BLaER1 treated with 17β-estradiol and CSF1 and Interleukin-3, amounts not matched to agents 10 nM and 100 nM (cell line): ENCODE measurements at regions not wholly inside any gene's neighbourhood (a gene's known extent, or its start where the extent isn't known, plus 50 kb on each side); places are given as distances from the start of the nearest gene placed in this dataset.

Experiments
- H3K27ac ChIP-seq, 11 experiments: shearing (Covaris generic); formaldehyde crosslinking; 2 replicates each; pipeline ENCODE4 v1.8.1; 2022
- H3K27me3 ChIP-seq, 11 experiments: shearing (Covaris generic); formaldehyde crosslinking; 2 replicates each; pipeline ENCODE4 v1.8.1; 2022
- H3K36me3 ChIP-seq, 11 experiments: shearing (Covaris generic); formaldehyde crosslinking; 2 replicates each; pipeline ENCODE4 v1.8.1; 2022
- H3K4me1 ChIP-seq, 10 experiments: shearing (Covaris generic); formaldehyde crosslinking; 2 replicates each; pipeline ENCODE4 v1.8.1; 2022
- H3K4me2 ChIP-seq, 11 experiments: shearing (Covaris generic); formaldehyde crosslinking; 2 replicates each; pipeline ENCODE4 v1.8.1; 2022
- H3K4me3 ChIP-seq, 10 experiments: shearing (Covaris generic); formaldehyde crosslinking; 2 replicates each; pipeline ENCODE4 v1.8.1; 2022
- H3K9ac ChIP-seq, 11 experiments: shearing (Covaris generic); formaldehyde crosslinking; 2 replicates each; pipeline ENCODE4 v1.8.1; 2022
- H3K9me3 ChIP-seq, 11 experiments: shearing (Covaris generic); formaldehyde crosslinking; replicated peaks in 1 of 11; 2 replicates each; pipeline ENCODE4 v1.8.1; 2022
- H4K20me1 ChIP-seq, 11 experiments: shearing (Covaris generic); formaldehyde crosslinking; 2 replicates each; pipeline ENCODE4 v1.8.1; 2022
- Cebpa-rat ChIP-seq, 11 experiments: shearing (Covaris generic); IDR thresholded peaks; 2 replicates each; pipeline ENCODE4 v1.8.1; 2022

GRCh38 chr3:127077068-127077467 lies 94.2 kb downstream of the PLXNA1 start:
- Histone ChIP-seq H3K4me3 (no peak overlapping the region), H3K9me3 (peaks cover 0 to 24% (median 5%) of the 10 kb centered on the region in 11 experiments; a peak in 9 of 22 replicates), H3K4me2 (no peak overlapping the region), H3K36me3 (no peaks in the 10 kb centered on the region), H3K9ac (no peak overlapping the region), H3K27me3 (peaks cover 90 to 98% (median 93%) of the 10 kb centered on the region in 11 experiments), H3K4me1 (peaks cover 15 to 41% (median 31%) of the 10 kb centered on the region in 10 experiments), H4K20me1 (peaks cover 0 to 98% (median 86%) of the 10 kb centered on the region in 11 experiments; a peak in 18 of 22 replicates), H3K27ac (no peak overlapping the region)
- no peak for TF ChIP-seq Cebpa-rat (IDR thresholded peaks at IDR 0.05)

- TF ChIP-seq Cebpa-rat (IDR thresholded peaks at IDR 0.05): no peak
- H4K20me1 ChIP-seq: peaks cover 0 to 98% (median 81%) of the 10 kb centered on the region in 11 experiments; a peak in 18 of 22 replicates
Observed at GRCh38 chr3:127077505-127078064, 94.7 kb downstream of the PLXNA1 start.

GRCh38 chr3:127078626-127079025 lies 95.7 kb downstream of the PLXNA1 start:
- H4K20me1 ChIP-seq: peaks cover 0 to 98% (median 71%) of the 10 kb centered on the region in 11 experiments; a peak in 18 of 22 replicates
- peaks cover 0 to 24% (median 5%) of the 10 kb centered on the region in 11 experiments; a peak in 9 of 22 replicates for H3K9me3 ChIP-seq
- no peaks in the 10 kb centered on the region for H3K36me3 ChIP-seq
- TF ChIP-seq Cebpa-rat (IDR thresholded peaks at IDR 0.05): no peak
- peaks cover 15 to 39% (median 31%) of the 10 kb centered on the region in 10 experiments for H3K4me1 ChIP-seq
- no peak overlapping the region for H3K27ac ChIP-seq
- H3K27me3 ChIP-seq: peaks cover 90 to 97% (median 93%) of the 10 kb centered on the region in 11 experiments
- no peak overlapping the region for H3K4me3 ChIP-seq
- no peak overlapping the region for H3K9ac ChIP-seq
- H3K4me2 ChIP-seq: peak overlapping the region in 8 of 11 experiments; percentile 39 to 71 (median 52); a peak in 16 of 22 replicates

More at GRCh38 chr3:127077505-127078064, 94.7 kb downstream of the PLXNA1 start:
- H3K4me1 ChIP-seq: peaks cover 15 to 41% (median 31%) of the 10 kb centered on the region in 10 experiments
- no peak overlapping the region for H3K9ac ChIP-seq
- peaks cover 90 to 98% (median 93%) of the 10 kb centered on the region in 11 experiments for H3K27me3 ChIP-seq
- H3K27ac ChIP-seq: no peak overlapping the region
- H3K9me3 ChIP-seq: peaks cover 0 to 24% (median 5%) of the 10 kb centered on the region in 11 experiments; a peak in 9 of 22 replicates
- no peak overlapping the region for H3K4me3 ChIP-seq
- no peak overlapping the region for H3K4me2 ChIP-seq
- no peaks in the 10 kb centered on the region for H3K36me3 ChIP-seq

DNA sequence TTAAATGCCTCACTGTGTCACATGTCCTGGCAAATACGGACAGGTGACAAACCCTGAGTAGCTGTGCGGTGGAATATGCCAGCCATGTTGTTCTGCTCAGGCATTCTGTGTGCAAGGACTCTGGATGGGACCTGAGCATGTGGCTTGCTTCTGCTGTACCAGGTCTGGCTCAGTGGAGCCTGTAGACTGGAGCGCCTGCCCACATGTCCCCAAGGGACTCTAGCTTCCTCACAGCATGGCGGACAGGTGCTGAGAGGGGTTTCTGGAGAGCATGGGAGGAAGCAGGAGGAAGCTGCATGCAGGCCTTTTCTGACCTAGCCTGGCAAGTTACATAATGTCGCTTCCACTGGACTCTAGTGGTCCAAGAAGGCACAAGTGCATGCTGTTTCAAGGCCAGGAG lies 96.3 kb downstream of the PLXNA1 start:
- Histone ChIP-seq H3K27me3 (peaks cover 90 to 97% (median 93%) of the 10 kb centered on the region in 11 experiments), H3K4me2 (peak overlapping the region in 8 of 11 experiments; percentile 39 to 71 (median 52); a peak in 16 of 22 replicates), H3K9ac (no peak overlapping the region), H3K36me3 (no peaks in the 10 kb centered on the region), H3K27ac (no peak overlapping the region), H3K4me3 (no peak overlapping the region), H3K4me1 (peaks cover 13 to 34% (median 27%) of the 10 kb centered on the region in 10 experiments), H4K20me1 (peaks cover 0 to 98% (median 71%) of the 10 kb centered on the region in 11 experiments; a peak in 18 of 22 replicates), H3K9me3 (peaks cover 0 to 24% (median 5%) of the 10 kb centered on the region in 11 experiments; a peak in 9 of 22 replicates)
- no peak for TF ChIP-seq Cebpa-rat (IDR thresholded peaks at IDR 0.05)

DNA sequence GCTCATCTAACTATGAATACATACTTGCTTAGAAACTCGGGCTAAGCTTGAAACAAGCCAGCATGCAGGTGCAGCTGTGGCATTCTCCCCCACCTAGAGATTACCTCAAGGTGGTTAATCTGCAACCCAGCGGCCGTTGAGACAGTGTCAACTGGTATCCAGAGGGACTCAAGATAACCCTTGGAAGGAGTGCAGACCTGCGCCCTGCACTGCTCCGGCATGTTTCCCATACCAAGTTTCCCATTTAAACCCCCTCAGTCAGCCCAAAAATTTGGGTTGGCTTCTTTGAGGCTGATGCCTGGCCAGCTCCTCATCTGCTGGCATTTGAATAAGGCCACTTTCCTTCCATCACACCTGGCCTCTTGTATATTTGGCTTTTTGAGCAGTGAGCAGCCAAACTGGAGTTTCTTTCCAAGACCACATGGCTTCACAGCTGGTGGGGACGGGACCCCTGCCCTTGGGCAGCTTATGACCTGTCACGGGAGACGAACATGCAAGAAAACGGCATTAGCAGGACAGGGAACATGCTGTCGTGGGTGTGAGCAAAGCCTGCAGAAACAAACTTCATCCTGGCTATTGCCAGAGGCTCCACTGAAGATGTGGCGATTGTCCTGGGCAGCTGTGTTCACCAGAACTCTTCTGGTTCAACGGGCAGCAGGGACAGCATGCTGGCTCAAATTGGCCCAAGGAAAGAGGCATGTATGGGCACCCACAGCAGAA lies 98.2 kb downstream of the PLXNA1 start:
- no peak for TF ChIP-seq Cebpa-rat (IDR thresholded peaks at IDR 0.05)
- Histone ChIP-seq H3K4me2 (no peak overlapping the region), H3K9ac (no peak overlapping the region), H3K27me3 (peaks cover 92 to 100% (median 100%) of the 10 kb centered on the region in 11 experiments), H3K9me3 (peaks cover 0 to 19% (median 2%) of the 10 kb centered on the region in 11 experiments; a peak in 9 of 22 replicates), H3K36me3 (no peaks in the 10 kb centered on the region), H3K27ac (no peak overlapping the region), H3K4me3 (no peak overlapping the region), H4K20me1 (peaks cover 0 to 96% (median 71%) of the 10 kb centered on the region in 11 experiments; a peak in 17 of 22 replicates), H3K4me1 (peaks cover 0 to 16% (median 14%) of the 10 kb centered on the region in 10 experiments; a peak in 16 of 20 replicates)

DNA sequence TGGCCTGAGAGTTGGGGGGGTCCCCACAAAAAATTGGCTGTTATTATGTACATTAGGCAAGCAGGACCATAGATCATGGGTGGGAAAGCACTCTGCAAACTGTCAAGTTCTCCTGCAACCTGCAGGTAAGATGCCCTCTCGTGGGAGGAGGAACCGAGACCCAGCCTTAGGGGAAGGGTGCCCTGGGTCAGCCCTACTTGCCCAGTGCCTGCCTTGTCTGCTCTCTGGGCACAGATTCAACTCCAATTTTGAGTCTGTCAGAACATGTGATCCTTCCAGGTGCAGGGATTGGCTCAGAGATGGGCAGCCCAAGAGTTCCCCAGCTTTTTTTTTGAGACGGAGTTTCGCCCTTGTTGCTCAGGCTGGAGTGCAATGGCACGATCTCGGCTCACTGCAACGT lies 99.2 kb downstream of the PLXNA1 start:
- no peak overlapping the region for H3K4me3 ChIP-seq

DNA sequence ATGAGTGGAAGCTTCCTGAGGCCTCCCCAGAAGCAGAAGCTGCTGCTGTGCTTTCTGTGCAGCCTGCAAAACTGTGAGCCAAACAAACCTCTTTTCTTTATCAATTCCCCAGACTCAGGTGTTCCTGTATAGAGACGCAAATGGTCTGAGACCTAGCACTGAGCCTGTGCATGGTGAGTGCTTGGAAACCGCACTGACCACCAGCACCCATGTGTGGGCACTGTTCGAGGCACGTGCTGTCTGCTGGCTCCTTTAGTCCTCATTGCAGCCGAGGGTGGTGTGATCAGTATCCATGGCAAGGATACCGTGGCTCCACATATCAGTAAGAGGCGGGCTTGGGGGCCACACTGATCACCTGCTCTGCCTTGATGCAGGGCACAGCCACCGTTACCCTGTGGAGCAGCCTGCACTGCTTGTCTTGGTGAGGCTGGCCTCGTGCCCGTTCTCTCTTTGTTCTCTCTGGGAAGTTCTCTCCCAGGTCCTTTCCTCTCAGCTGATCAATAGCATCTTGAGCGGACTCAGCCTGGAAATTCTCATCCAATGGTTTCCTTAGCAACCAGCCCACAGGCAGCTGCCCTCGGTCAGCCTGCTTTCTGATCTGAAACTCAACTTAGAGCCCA lies 101.0 kb downstream of the PLXNA1 start:
- Histone ChIP-seq H3K27me3 (peaks cover 77 to 100% (median 93%) of the 10 kb centered on the region in 11 experiments), H3K9ac (no peak overlapping the region), H3K4me3 (no peak overlapping the region), H3K4me2 (no peak overlapping the region), H3K4me1 (peaks cover 0 to 12% (median 10%) of the 10 kb centered on the region in 10 experiments; a peak in 16 of 20 replicates), H3K9me3 (peaks cover 0 to 9% (median 0%) of the 10 kb centered on the region in 11 experiments; a peak in 6 of 22 replicates), H3K27ac (no peak overlapping the region), H3K36me3 (no peaks in the 10 kb centered on the region), H4K20me1 (peaks cover 0 to 86% (median 53%) of the 10 kb centered on the region in 11 experiments; a peak in 17 of 22 replicates)
- no peak for TF ChIP-seq Cebpa-rat (IDR thresholded peaks at IDR 0.05)

More for the DNA sequence above, 99.2 kb downstream of the PLXNA1 start:
- Histone ChIP-seq H3K4me2 (no peak overlapping the region), H4K20me1 (peaks cover 0 to 87% (median 65%) of the 10 kb centered on the region in 11 experiments; a peak in 17 of 22 replicates), H3K36me3 (no peaks in the 10 kb centered on the region), H3K9me3 (peaks cover 0 to 11% (median 0%) of the 10 kb centered on the region in 11 experiments; a peak in 7 of 22 replicates), H3K27me3 (peaks cover 83 to 100% (median 93%) of the 10 kb centered on the region in 11 experiments), H3K27ac (no peak overlapping the region), H3K9ac (no peak overlapping the region), H3K4me1 (peaks cover 0 to 15% (median 14%) of the 10 kb centered on the region in 10 experiments; a peak in 16 of 20 replicates)
- TF ChIP-seq Cebpa-rat (IDR thresholded peaks at IDR 0.05): no peak

GRCh38 chr3:127084401-127084990 lies 101.6 kb downstream of the PLXNA1 start:
- Histone ChIP-seq H3K4me1 (peaks cover 0 to 12% (median 10%) of the 10 kb centered on the region in 10 experiments; a peak in 16 of 20 replicates), H3K36me3 (no peaks in the 10 kb centered on the region), H3K4me3 (no peak overlapping the region), H3K4me2 (no peak overlapping the region), H3K9me3 (peaks cover 0 to 3% (median 0%) of the 10 kb centered on the region in 11 experiments; a peak in 3 of 22 replicates), H3K9ac (no peak overlapping the region), H4K20me1 (peaks cover 0 to 86% (median 51%) of the 10 kb centered on the region in 11 experiments; a peak in 16 of 22 replicates), H3K27me3 (peaks cover 77 to 100% (median 93%) of the 10 kb centered on the region in 11 experiments), H3K27ac (no peak overlapping the region)
- no peak for TF ChIP-seq Cebpa-rat (IDR thresholded peaks at IDR 0.05)
